ENCODE measurements at regions not wholly inside any gene's neighbourhood (a gene's known extent, or its start where the extent isn't known, plus 50 kb on each side); places are given as distances from the start of the nearest gene placed in this dataset.
A peak's percentile ranks its signal among the peaks of the same experiment; 100 is the strongest.

DNA sequence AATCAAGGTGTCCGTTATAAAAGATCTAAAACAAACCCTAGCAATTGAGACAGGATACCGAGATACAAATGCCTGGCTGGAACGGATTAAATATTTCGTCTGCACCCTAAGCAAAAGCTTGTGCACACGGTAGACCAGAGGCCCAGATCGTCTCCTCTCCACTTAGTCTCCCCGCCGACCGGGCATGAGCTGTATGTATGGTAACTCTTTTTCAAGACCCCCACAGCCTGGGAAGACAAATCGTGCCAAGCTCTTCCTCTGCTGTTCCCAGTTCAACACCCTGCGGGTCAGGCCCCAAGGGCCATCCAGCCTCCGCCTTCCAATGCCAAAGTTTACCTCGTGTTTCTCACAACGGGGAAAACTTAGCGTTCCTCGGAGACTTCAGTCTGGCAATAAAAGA, 285.7 kb upstream of the GALNT17 start:
- intact Hi-C loops (cut with micrococcal nuclease), result no loop called here
- Histone ChIP-seq H3K36me3 (ENCODE audit: insufficient read depth, low read length) (no peaks in the 10 kb centered on the region), H3K9me3 (ENCODE audit: control insufficient read depth in 1 of 2, low read length in 2 of 2) (no peaks in the 10 kb centered on the region), H3K27ac (ENCODE audit: low read depth, low read length) (no peak overlapping the region), H3K4me3 (ENCODE audit: low read length in 2 of 2) (no peak overlapping the region), H3K27me3 (ENCODE audit: insufficient read depth, low read length) (no peaks in the 10 kb centered on the region), H3K4me1 (ENCODE audit: insufficient read depth, low read length) (no peaks in the 10 kb centered on the region)
- H3K9me3 Mint-ChIP-seq, result peaks cover 0 to 32% (median 21%) of the 10 kb centered on the region in 8 donors
- no peak overlapping the region for H3K4me3 Mint-ChIP-seq
- peaks cover 0 to 5% (median 0%) of the 10 kb centered on the region in 4 donors for H3K4me1 Mint-ChIP-seq
- POLR2A ChIA-PET (ENCODE audit: partially characterized antibody), result no interaction called here
- H3K36me3 Mint-ChIP-seq, result peaks cover 0 to 4% of the 10 kb centered on the region in 2 donors
- no peaks in the 10 kb centered on the region for H3K27me3 Mint-ChIP-seq
- DNase-seq, result no peak
- no peak overlapping the region for H3K27ac Mint-ChIP-seq
- CTCF ChIA-PET (ENCODE audit: partially characterized antibody), result no interaction called here

- intact Hi-C loops (cut with micrococcal nuclease), result no loop called here
- H3K9me3 ChIP-seq (ENCODE audit: control insufficient read depth in 1 of 2, low read length in 2 of 2), result no peaks in the 10 kb centered on the region
- H3K27me3 ChIP-seq (ENCODE audit: insufficient read depth, low read length), result no peaks in the 10 kb centered on the region
- peaks cover 0 to 22% (median 19%) of the 10 kb centered on the region in 8 donors for H3K9me3 Mint-ChIP-seq
- ChIA-PET POLR2A (ENCODE audit: partially characterized antibody) (no interaction called here), CTCF (ENCODE audit: partially characterized antibody) (interaction anchor here (0.9 to 1.5 kb wide), 2 partner anchors 8 to 14 kb away, joined by 3 read pairs; no protein-coding TSS in a partner anchor)
- H3K4me3 ChIP-seq (ENCODE audit: low read length in 2 of 2), result no peak overlapping the region
- H3K4me3 Mint-ChIP-seq, result no peak overlapping the region
- H3K27me3 Mint-ChIP-seq, result no peaks in the 10 kb centered on the region
- H3K27ac Mint-ChIP-seq, result no peak overlapping the region
- no peak overlapping the region for H3K27ac ChIP-seq (ENCODE audit: low read depth, low read length)
- no peaks in the 10 kb centered on the region for H3K36me3 ChIP-seq (ENCODE audit: insufficient read depth, low read length)
- peaks cover 0 to 4% of the 10 kb centered on the region in 2 donors for H3K36me3 Mint-ChIP-seq
- peaks cover 0 to 5% (median 0%) of the 10 kb centered on the region in 4 donors for H3K4me1 Mint-ChIP-seq
- no peak for DNase-seq
- no peaks in the 10 kb centered on the region for H3K4me1 ChIP-seq (ENCODE audit: insufficient read depth, low read length)
These were observed 282.2 kb upstream of the GALNT17 start for GRCh38 chr7:70849580-70850235.

- H3K27ac Mint-ChIP-seq, result no peak overlapping the region
- intact Hi-C loops (cut with micrococcal nuclease), result no loop called here
These were observed 276.6 kb upstream of the GALNT17 start for GRCh38 chr7:70855373-70855772.

DNA sequence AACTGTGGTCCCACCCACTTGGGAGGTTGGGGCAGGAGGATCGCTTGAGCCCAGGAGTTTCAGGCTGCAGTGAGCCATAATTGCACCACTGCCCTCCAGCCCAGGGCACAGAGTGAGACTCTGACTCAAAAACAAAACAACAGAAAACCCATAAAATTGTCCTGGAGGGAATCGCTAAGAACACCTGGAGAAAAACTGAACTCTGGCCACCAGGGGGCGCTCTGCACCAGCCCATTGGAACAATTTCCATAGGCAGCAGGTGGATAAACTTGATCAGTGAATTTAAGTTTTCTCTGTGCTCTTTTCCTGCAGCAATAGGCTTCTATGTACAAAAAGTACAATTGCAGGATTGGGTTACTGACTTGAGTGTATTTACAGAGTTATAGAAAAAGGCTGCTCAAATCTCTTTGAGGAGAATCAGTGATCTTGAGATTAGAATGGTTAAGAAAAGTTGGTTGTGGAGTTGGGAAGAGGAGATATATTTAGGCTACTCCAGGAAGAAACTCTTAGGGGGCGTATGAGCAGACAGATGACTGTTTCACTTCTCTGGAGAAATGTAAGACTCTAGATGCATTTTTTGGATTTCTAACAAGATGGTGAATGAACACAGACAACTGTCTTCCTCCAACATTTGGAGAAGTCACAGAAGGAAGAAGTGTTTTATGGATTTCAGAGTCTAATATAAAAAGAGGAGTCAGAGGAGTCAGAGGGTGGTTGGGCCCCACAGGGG, 274.9 kb upstream of the GALNT17 start:
- H3K27me3 Mint-ChIP-seq, result peaks cover 2 to 6% of the 10 kb centered on the region in 2 donors
- H3K4me1 Mint-ChIP-seq, result no peaks in the 10 kb centered on the region
- Histone ChIP-seq H3K4me1 (ENCODE audit: insufficient read depth, low read length) (no peaks in the 10 kb centered on the region), H3K27ac (ENCODE audit: low read depth, low read length) (no peak overlapping the region), H3K4me3 (ENCODE audit: low read length in 2 of 2) (no peak overlapping the region), H3K27me3 (ENCODE audit: insufficient read depth, low read length) (no peaks in the 10 kb centered on the region), H3K9me3 (ENCODE audit: control insufficient read depth in 1 of 2, low read length in 2 of 2) (no peaks in the 10 kb centered on the region), H3K36me3 (ENCODE audit: insufficient read depth, low read length) (no peaks in the 10 kb centered on the region)
- peak in 4 of 5 donors; percentile 21 to 37 (median 26) for DNase-seq
- POLR2A ChIA-PET (ENCODE audit: partially characterized antibody), result no interaction called here
- H3K27ac Mint-ChIP-seq, result no peak overlapping the region
- intact Hi-C loops (cut with micrococcal nuclease), result no loop called here
- H3K36me3 Mint-ChIP-seq, result no peaks in the 10 kb centered on the region
- peaks cover 0 to 12% (median 5%) of the 10 kb centered on the region in 8 donors for H3K9me3 Mint-ChIP-seq
- CTCF ChIA-PET (ENCODE audit: partially characterized antibody), result interaction anchor here (1.1 to 1.6 kb wide), 6 partner anchors 8 to 879 kb away, joined by 3 to 5 read pairs (median 4); no protein-coding TSS in a partner anchor
- H3K4me3 Mint-ChIP-seq, result no peak overlapping the region

More at GRCh38 chr7:70855373-70855772, 276.6 kb upstream of the GALNT17 start:
- no peaks in the 10 kb centered on the region for H3K36me3 Mint-ChIP-seq
- Histone ChIP-seq H3K4me3 (ENCODE audit: low read length in 2 of 2) (no peak overlapping the region), H3K9me3 (ENCODE audit: control insufficient read depth in 1 of 2, low read length in 2 of 2) (no peaks in the 10 kb centered on the region), H3K4me1 (ENCODE audit: insufficient read depth, low read length) (no peaks in the 10 kb centered on the region), H3K27me3 (ENCODE audit: insufficient read depth, low read length) (no peaks in the 10 kb centered on the region), H3K36me3 (ENCODE audit: insufficient read depth, low read length) (no peaks in the 10 kb centered on the region), H3K27ac (ENCODE audit: low read depth, low read length) (no peak overlapping the region)
- peaks cover 0 to 10% (median 2%) of the 10 kb centered on the region in 8 donors for H3K9me3 Mint-ChIP-seq
- ChIA-PET POLR2A (ENCODE audit: partially characterized antibody) (no interaction called here), CTCF (ENCODE audit: partially characterized antibody) (interaction anchor here (0.7 to 1.6 kb wide), 4 partner anchors 14 to 876 kb away, joined by 3 to 5 read pairs (median 4); no protein-coding TSS in a partner anchor)
- no peaks in the 10 kb centered on the region for H3K4me1 Mint-ChIP-seq
- no peak overlapping the region for H3K4me3 Mint-ChIP-seq
- no peak for DNase-seq
- peaks cover 2 to 6% of the 10 kb centered on the region in 2 donors for H3K27me3 Mint-ChIP-seq

DNA sequence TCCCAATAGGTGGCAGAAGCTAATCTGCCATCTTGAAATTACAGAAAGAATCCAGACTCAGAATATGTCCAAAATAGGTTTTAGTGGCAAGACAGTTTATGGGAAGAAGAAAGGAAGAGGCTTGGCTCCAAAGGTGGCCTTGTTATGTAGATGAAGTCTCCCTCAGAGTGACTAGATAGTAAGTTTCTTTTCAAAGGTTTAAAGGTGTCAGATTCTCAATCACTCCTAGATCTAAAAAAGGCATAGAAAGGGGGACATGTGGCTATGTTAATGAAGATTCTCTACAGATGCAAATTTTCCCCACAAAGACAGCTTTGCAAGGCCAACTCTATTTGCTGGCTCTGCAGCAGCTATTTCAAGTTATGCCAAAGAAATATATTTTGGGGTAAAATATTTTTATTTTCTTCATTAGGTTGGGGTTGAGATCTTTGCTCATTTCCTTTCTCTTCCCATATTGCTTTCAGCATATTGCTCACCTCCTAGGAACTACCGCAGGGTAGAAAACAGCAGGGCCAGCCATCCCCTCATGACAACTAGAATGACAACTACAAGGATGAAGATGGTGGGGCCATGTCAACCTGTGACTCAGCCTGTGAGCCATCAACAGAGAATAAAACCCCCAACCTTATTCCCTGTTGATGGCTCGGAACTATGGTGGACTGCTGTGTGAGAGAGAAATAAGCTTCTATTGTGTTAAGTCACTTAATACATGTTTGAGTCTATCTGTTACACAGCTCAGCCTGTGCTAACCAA, 274.0 kb upstream of the GALNT17 start:
- Mint-ChIP-seq H3K4me1 (no peaks in the 10 kb centered on the region), H3K27ac (no peak overlapping the region), H3K9me3 (peaks cover 0 to 17% (median 7%) of the 10 kb centered on the region in 8 donors), H3K36me3 (no peaks in the 10 kb centered on the region), H3K4me3 (no peak overlapping the region), H3K27me3 (peaks cover 2 to 6% of the 10 kb centered on the region in 2 donors)
- Histone ChIP-seq H3K27me3 (ENCODE audit: insufficient read depth, low read length) (no peaks in the 10 kb centered on the region), H3K36me3 (ENCODE audit: insufficient read depth, low read length) (no peaks in the 10 kb centered on the region), H3K9me3 (ENCODE audit: control insufficient read depth in 1 of 2, low read length in 2 of 2) (no peaks in the 10 kb centered on the region), H3K4me1 (ENCODE audit: insufficient read depth, low read length) (no peaks in the 10 kb centered on the region), H3K4me3 (ENCODE audit: low read length in 2 of 2) (no peak overlapping the region), H3K27ac (ENCODE audit: low read depth, low read length) (no peak overlapping the region)
- CTCF ChIA-PET (ENCODE audit: partially characterized antibody), result interaction anchor here (1.3 to 1.4 kb wide), 3 partner anchors 9 to 878 kb away, joined by 3 to 5 read pairs (median 4); no protein-coding TSS in a partner anchor
- intact Hi-C loops (cut with micrococcal nuclease), result no loop called here
- DNase-seq, result no peak
- POLR2A ChIA-PET (ENCODE audit: partially characterized antibody), result no interaction called here

- H3K9me3 ChIP-seq (ENCODE audit: control insufficient read depth in 1 of 2, low read length in 2 of 2), result no peaks in the 10 kb centered on the region
- H3K36me3 ChIP-seq (ENCODE audit: insufficient read depth, low read length), result no peaks in the 10 kb centered on the region
- ChIA-PET POLR2A (ENCODE audit: partially characterized antibody) (no interaction called here), CTCF (ENCODE audit: partially characterized antibody) (no interaction called here)
- H3K4me3 ChIP-seq (ENCODE audit: low read length in 2 of 2), result no peak overlapping the region
- no peaks in the 10 kb centered on the region for H3K27me3 ChIP-seq (ENCODE audit: insufficient read depth, low read length)
- H3K9me3 Mint-ChIP-seq, result peaks cover 4 to 25% (median 11%) of the 10 kb centered on the region in 8 donors
- no peaks in the 10 kb centered on the region for H3K27me3 Mint-ChIP-seq
- no peak for DNase-seq
- peak overlapping the region in 1 of 7 donors; percentile 44 for H3K27ac Mint-ChIP-seq
- intact Hi-C loops (cut with micrococcal nuclease), result no loop called here
- no peak overlapping the region for H3K4me3 Mint-ChIP-seq
- no peaks in the 10 kb centered on the region for H3K4me1 ChIP-seq (ENCODE audit: insufficient read depth, low read length)
- no peaks in the 10 kb centered on the region for H3K4me1 Mint-ChIP-seq
- no peaks in the 10 kb centered on the region for H3K36me3 Mint-ChIP-seq
- H3K27ac ChIP-seq (ENCODE audit: low read depth, low read length), result no peak overlapping the region
These were observed 264.4 kb upstream of the GALNT17 start for GRCh38 chr7:70867513-70867912.

DNA sequence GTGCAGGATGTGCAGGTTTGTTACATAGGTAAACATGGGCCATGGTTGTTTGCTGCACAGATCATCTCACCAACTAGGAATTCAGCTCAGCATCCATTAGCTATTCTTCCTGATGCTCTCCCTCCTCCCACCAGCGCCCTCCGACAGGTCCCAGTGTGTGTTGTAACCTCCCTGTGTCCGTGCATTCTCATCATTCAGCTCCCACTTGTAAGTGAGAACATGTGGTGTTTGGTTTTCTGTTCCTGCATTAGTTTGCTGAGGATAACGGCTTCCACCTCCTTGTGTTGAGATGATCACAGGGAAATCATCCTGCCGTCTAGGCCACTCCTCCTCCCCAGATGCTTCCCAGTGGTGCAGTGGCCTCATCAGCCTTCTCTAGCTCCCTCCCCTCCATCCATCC, 261.6 kb upstream of the GALNT17 start:
- no peak for DNase-seq
- H3K4me3 ChIP-seq (ENCODE audit: low read length in 2 of 2), result no peak overlapping the region
- H3K36me3 ChIP-seq (ENCODE audit: insufficient read depth, low read length), result no peaks in the 10 kb centered on the region
- H3K4me1 ChIP-seq (ENCODE audit: insufficient read depth, low read length), result no peaks in the 10 kb centered on the region
- H3K27ac ChIP-seq (ENCODE audit: low read depth, low read length), result no peak overlapping the region
- H3K9me3 ChIP-seq (ENCODE audit: control insufficient read depth in 1 of 2, low read length in 2 of 2), result no peaks in the 10 kb centered on the region
- Mint-ChIP-seq H3K36me3 (no peaks in the 10 kb centered on the region), H3K4me1 (no peaks in the 10 kb centered on the region), H3K4me3 (no peak overlapping the region), H3K27ac (no peak overlapping the region), H3K9me3 (peaks cover 0 to 18% (median 5%) of the 10 kb centered on the region in 8 donors), H3K27me3 (no peaks in the 10 kb centered on the region)
- ChIA-PET CTCF (ENCODE audit: partially characterized antibody) (interaction anchor here (1.3 to 1.7 kb wide), 2 partner anchors 10 to 865 kb away, joined by 3 read pairs; no protein-coding TSS in a partner anchor), POLR2A (ENCODE audit: partially characterized antibody) (no interaction called here)
- no peaks in the 10 kb centered on the region for H3K27me3 ChIP-seq (ENCODE audit: insufficient read depth, low read length)
- intact Hi-C loops (cut with micrococcal nuclease), result no loop called here

All from CD4-positive, alpha-beta memory T cell (primary cell).